Stimulated activated CD4-positive, alpha-beta T cell treated with anti-CD3 and anti-CD28 coated beads, Interleukin-1b, Interleukin-23, amount 100 ng/mL, for 4 hours (primary cell): ENCODE measurements at regions not wholly inside any gene's neighbourhood (a gene's known extent, or its start where the extent isn't known, plus 50 kb on each side); places are given as distances from the start of the nearest gene placed in this dataset.

Source experiments
- DNase-seq, 2 donors: peaks; one replicate each; pipeline ENCODE4 v3.0.0-alpha.2; 2020; ENCODE audit warnings: low read depth in 2 of 2

DNA sequence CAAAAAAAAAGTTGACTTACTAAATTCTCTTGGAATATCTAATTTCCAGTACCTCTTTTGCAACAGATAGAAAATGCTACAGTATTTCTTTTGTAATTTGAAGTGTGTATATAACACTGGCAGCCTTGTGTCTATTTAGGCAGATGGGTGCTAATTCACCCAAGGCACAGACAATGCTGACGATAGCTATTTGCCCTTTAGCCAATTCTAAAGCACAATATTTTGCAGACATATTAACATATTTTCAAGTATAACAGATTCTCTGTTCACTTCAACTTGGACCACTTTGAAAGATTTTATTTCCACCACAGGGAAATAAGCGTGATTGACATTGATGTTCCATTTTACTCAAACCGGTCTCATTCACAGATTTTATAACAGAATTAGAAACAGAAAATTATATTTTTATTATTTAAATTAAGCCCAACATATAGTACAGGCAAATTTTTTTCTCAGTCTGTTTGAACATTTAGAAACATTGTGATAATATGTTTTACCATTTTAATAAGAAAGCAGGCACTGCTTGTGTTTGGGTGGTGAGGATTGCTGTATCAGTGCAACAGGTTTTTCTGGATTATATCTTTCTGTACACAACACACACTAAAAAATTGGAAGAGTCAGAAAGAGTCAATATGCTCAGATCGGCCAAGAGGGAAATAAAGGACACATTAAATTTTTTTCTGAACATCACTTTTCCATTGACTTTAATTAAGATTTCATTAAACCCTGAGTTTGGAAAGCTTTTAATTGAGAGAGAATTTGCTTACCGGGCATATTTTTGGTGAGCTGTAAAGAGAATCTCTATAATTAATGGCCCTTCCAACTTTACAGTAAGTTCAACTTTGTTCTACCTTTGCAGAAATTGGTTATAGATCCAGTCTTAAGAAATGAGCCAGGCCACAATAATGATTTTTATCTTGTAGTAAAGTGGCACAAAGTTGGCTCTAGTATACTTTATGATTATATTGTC lies 327.3 kb upstream of the NR2F2 start:
- no peak for DNase-seq

DNA sequence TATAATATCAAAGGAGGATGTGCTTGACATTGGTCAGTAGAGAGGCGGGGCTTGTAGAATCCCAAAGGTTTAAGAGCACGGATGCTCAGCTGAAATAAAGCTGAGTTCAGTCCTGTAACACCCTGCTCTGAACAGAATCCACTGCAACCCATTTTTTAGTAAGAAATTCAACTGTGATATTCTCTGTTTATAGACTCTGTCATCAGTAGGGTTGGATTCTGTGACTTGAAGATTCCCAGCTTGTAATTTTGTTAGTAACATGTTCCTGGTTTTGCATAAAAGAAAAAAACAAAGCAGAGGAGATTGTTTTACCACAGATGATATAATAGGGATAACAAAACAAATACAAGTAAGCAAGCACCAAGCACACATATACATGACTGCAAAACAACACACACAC lies 324.6 kb upstream of the NR2F2 start:
- no peak for DNase-seq

DNA sequence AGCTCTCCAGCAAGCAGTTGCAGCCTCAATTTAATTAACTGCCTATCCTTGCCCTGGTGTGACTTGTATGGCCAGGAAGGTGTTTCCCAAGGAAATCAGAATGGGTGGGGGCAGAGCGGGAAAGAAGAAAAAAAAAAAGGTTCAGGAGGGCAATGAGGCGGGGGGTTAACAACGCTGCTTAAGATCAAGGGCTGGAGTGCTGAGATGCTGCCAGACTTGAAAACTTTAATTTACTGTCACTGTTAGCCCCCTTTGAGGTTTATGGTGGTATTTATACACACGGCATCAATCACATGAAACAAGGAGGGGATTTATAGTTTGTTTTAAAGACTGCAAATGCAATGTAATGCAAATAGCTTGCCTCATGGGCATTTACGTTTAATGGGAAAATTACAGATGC lies 319.4 kb upstream of the NR2F2 start:
- DNase-seq: no peak

DNA sequence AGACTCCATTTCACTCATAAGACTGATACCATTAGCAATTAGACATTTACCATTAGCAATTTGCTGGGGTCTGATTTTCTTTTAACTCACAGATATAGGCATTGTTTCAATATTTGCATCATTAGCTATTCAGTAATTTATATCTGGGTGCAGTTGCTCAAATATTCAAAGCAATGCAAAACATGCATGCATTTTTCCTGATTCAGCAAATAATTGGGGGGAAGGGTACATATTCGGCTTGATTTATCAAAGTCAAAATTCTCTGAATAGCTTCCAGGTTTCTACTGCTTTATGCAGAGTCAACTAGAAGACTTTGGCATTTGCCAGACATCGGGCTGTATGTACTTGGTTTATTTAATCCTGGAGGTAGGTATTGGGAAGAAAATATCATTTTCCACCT lies 315.6 kb upstream of the NR2F2 start:
- no peak for DNase-seq

DNA sequence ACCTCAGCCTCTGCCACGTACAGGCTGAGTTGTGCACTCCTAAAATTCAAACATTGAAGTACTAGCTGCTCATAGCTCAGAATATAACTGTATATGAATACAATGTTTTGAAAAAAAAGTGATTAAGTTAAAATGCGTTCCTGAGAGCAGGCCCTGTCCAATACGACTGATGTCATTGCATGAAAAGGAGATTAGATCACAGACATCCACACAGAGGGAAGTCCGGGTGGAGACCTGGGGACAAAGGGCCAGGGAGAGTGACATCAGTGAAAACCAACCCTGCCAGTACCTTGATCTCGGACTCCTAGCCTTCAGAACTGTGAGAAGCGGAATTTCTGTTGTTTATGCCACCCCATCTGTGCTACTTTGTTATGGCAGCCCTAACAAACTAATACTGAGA lies 311.4 kb upstream of the NR2F2 start:
- no peak for DNase-seq

DNA sequence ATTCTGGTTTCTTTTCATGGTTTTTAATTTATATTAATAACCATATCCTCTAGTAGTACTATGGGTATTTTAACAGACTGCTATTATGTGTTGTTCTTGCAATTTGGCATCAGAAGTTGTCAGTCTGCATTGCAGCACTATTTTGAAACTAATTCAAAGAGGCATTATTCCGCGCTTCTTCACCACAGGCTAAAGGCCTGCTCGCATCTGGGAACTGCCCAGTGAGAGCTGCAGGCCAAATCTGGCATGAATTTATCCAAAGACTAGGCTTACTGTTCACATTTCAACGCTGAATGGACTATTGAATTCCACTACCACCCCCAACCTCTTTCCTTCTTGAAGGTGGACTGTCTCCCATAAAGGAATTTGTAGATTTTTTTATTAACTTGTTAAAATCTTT lies 310.4 kb upstream of the NR2F2 start:
- no peak for DNase-seq

DNA sequence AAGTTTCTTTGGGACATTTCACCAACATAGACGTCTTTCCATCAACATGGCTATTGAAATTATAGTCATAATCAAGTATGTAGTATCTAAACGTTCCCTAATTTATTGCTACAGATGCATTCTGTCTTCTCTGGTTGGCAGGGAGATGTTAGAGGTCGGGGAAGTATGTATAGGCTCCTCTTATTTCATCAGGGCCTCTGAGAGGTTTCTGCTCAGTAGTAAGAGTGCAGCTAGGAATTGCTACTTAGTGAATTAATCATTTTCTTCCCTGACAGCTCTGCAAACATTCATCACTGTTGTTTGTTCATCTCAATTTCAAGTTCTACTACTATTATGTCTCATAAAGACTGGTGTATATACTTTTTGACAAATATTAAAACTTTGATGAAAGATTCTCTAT lies 309.7 kb upstream of the NR2F2 start:
- DNase-seq: no peak

DNA sequence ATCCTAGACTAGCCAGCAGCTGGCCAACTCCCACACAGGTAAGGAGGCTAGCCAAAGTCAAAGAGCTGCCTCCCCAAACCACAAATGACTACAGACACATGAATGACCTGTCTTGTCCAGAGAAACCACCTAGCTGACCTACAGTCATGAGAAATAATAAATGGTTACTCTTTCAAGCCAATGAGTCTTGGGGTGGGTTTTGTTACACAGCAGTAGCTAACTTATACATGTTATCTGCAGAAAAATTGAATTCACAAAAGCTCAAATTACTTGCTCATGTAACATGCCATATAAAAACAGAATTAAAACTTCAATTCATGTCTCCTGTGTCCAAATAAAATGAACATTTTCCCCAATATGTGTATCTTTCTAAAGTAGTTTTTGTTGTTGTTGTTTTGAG lies 307.4 kb upstream of the NR2F2 start:
- no peak for DNase-seq

DNA sequence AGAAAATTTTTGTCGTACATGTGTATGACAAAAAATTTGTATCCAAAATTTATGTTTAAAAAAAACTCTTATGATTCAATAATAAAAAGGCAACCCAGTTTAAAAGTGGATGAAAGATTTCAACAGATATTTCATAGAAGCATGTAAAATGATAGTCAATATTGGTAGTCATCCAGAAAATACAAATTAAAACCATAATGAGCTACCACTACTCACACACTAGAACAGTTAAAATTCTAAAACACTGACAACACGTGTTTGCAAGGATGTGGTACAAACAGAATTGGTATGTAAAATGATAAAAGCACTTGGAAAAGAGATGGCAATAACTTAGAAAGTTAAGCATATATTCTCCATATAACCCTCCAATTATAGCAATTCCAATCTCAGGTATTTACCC lies 303.0 kb upstream of the NR2F2 start:
- DNase-seq: no peak

DNA sequence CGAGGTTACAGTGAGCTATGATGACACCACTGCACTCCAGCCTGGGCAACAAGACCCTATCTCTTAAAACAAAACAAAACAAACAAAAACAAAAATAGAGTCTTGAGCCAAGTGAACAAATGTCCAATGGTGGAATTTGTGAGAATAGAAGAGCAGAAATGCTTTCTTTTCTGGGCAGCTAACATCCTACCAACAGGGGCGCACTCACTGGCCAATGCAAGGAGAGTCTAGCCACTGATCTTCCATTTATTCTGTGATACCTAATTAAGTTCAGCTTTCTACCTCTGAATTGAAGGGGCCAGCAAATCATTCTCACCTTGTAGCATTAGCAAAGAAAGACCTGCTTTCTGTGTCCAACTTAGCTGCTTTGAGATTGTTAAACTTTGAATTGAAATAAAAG lies 301.9 kb upstream of the NR2F2 start:
- no peak for DNase-seq

DNA sequence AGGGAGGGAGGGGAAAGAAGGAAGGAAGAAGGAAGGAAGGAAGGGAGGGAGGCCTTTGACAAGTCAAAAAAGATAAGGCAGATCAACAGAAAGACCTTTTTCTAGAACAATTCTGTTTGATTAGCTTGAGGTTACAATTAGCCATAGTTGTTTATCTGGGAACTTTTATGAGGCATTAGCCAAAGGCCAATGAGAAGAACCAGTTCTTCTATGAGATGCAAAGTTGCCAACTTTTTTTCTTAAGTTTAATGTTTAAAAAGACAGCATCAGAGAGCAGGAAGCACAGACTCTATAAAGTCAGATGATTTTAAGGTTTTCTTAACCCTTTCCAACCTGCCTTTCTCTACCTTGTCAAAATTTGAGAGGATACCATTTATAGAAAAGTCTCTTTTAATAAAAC lies 301.3 kb upstream of the NR2F2 start:
- no peak for DNase-seq

DNA sequence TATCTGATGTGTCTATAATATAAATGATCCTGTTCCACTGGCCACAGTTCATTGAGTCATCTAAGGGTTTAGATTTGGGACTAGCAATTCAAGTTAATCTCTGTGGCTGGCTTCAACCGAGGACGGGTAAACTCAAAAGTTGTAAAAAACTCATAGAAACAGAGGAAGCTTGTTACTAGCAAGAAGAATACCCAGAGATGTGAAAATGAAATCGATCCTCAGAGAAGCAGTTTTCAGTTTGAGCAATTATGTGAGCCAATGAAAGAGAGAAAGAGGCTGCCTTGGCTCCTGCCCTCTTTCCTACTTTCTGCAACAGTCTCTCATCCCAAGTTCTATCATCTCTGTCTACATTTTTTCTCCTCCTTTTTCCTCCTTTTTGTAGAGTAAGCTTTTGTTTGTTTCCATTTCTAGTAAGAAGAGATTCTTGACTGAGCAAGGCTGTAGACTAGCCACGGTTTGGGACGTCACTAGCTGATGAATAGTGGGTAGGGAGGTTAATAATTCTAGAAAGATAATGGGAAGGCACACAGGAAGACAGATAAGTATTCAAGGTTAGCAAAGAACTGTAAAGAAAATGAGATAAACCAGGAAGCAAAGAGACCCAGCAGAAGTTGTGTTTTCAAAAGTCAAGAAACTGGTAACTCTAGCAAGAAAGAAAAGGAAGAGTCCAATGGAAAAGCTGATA lies 298.9 kb upstream of the NR2F2 start:
- DNase-seq: no peak

DNA sequence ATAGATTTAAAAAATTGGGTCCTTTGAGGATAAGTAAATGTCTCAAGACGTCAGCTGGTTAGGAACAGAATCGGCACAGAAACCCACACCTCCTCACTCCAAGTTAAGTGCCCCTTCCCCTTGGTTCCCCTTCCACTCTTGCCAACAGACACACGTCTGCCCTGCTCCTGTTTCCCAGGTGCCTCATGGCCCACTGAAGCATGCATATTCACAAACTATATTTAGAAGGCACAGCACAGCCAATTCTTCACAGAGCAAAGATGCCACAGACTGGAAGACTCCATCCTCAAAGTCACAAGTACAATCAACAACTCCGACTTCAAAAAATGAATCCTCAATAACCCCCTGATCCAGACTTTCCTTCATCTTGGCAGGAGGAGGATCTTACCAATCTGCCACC lies 295.4 kb upstream of the NR2F2 start:
- no peak for DNase-seq

DNA sequence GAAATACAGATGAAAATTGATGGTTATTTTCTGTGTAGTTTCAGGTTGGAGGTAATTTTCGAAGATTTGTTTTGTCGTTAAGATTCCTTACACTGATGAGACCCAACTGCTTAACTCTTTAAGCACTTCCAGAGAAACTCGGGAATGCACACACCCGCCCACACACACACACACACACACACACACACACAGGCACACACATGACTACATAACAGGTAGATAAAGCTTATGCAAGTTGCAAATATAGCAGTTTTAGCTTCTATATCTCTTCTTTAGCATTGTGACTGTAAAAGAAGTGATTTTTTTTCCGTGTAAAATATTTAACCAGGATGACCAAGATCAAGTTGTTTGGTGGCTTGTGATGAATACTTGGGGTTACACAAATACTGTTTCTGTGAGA lies 294.9 kb upstream of the NR2F2 start:
- no peak for DNase-seq

DNA sequence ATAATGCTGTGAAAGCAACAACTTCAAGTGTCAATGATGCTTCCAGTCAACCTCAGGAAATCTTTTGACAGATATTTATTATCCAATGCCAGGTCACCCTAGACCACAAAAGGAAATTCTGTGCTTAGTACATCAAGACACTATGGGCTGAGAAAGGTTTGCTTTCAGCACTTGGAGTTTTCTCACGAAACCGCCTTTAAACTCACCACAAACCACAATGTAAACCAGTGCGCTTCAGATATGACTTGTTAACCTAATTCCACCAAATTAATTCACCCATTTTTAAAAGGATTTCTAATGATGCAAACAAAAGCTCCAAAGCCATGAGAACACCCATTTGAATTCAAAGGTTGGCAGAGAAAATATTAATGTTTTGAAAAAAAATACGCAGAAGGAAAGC lies 292.9 kb upstream of the NR2F2 start:
- DNase-seq: no peak

DNA sequence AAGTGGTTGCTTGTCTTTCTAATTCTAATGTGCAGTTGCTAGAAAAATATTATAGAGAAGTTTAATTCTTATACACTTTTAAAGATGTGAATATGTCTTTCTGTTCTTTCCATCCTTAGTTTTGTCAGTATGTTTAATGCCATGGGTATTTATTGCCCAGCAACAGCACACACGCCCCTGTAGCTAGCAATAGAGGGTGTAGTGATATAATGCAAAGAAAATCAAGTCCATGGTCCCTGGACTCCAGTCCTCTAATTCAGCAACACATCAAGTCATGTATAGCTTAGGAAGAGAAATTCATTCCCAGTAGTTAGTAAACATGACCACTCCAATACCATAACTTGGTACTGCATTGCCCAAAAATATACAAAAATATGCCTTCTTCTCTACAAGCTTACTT lies 292.4 kb upstream of the NR2F2 start:
- DNase-seq: no peak

DNA sequence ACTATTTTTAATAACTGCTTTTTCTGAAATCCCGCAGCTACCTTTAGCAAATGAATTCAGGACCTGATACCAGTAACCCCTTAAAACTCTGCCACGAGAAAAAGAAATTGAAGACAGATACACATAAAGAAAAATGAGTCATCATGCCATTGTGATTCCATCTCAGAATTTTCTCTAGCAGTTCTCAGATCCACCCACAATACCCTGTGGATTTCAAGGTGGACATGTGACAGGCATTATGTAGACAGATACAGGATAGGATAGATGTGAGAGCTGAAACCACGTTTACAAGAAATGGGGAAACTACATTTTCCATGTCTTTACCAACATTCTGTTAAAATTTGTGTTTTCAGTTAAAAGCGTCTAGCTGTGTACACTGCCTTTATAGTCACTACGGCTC lies 291.9 kb upstream of the NR2F2 start:
- DNase-seq: no peak

DNA sequence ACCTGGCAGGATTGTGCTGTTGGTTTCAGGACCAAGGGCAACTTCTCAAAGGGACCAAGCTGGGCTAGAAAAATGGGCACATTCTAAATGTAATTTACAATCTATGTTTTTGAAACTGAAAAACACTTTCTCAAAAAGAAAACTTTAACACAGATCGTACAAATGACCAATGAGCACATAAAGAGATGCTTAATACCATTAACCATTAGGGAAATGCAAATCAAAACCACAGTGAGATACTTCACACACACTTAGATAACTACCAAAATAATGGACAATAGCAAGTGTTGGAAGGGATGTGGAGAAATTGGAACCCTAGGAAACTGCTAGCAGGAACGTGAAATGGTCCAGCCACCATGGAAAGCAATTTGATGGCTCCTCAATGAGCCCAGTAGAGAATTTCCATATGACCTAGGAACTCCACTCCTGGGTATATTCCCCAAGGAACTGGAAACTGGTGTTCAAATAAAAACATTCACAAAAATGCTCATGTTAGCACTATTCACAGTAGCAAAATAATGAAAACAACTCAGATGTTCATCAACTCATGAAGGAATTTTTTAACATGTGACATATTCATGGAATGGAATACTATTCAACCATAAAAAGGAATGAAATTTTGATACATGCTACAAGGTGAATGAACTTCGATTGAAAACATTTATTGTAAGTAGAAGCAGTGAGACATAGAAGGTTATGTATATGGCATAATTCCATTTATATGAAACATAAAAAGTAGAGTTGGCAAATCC lies 288.3 kb upstream of the NR2F2 start:
- no peak for DNase-seq

DNA sequence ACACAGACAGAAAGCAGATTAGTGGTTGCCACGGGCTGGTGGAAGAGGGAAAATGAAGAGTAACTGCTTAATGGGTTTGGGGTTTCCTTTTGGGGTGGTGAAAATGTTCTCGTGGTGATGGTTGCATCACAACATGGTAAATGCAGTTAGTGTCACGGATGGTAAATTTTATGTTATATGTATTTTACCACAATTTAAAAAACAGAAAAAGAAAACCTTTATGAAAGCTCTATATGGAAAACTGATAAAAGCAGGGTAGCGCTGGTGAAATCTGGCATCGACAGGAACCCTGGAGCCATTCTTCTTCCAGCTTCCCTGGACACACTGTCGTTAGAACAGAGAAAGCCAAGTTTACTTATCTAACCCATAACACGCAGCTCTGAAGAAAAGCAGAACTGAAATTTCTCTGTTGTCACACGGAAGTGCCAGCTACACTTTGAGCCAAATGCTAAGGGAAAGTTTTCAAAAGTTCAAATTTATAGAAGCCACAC lies 287.7 kb upstream of the NR2F2 start:
- DNase-seq: no peak

DNA sequence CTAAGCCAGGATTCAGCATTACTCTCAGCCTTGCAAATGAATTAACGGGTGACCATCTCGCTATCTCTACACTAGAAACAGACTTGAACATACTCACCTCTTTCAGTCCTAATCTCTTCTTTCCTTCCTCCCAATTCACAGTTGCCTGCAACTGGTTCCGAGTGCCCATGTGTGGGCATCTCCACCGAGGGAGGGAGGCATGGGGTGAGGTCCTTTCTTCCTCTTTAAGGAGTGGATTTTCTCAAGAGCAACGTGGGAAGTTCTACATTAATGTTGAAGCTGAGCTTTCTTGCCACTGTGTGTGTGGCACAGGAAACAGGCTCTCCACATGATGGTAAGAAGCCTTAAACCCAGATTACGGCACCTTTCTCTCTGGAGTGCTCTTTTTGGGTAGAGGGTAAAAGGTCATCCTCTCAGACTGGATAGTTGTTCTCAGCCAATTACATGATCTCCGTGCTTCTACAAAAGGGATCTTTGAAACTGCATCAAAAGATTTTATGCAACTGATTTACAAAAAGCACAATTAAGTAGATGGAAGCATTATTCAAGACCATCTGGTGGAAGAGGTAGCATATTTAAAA lies 286.8 kb upstream of the NR2F2 start:
- no peak for DNase-seq

DNA sequence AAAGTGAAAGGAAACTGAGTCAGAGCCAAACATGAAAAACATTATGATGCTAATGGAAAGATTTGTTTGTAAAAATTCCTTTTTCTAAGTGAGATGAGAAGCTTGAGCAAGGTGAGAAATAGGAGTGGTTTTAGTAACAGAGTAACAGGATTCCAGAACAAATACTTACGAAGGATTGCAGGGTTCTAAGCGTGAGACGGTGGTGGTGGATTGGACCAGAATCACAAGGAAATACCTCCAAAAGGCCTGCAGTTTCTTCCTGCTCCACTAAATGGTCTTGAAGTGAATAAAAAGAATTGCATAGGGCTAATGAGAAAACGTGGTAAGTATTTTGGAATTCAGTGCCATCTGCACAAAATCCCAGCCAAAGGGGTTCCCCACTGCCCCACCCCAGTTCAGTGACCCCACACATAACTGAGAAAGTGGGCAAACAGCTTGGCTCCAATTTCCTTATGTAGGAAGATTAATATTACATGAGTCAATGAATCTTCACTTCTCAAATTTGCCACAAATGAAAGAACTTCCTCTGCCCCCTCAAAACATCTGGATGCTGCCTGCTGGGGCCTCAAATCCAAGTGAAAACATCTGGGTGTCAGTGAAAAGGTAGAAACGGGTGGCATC lies 283.8 kb upstream of the NR2F2 start:
- no peak for DNase-seq
